ENCODE measurements at regions not wholly inside any gene's neighbourhood (a gene's known extent, or its start where the extent isn't known, plus 50 kb on each side); places are given as distances from the start of the nearest gene placed in this dataset.

GRCh38 chr20:60474385-60474910 lies 516.2 kb downstream of the CDH26 start:
- no peak for TF ChIP-seq POLR2A (IDR thresholded peaks at IDR 0.05; ENCODE audit: low read depth, low read length)
- TF ChIP-seq POLR2AphosphoS5 (IDR thresholded peaks at IDR 0.05; ENCODE audit: low read depth, low read length) = no peak
- TF ChIP-seq TAF1 (IDR thresholded peaks at IDR 0.05; ENCODE audit: low read depth, low read length) = no peak
- FAIRE-seq = no peak

DNA sequence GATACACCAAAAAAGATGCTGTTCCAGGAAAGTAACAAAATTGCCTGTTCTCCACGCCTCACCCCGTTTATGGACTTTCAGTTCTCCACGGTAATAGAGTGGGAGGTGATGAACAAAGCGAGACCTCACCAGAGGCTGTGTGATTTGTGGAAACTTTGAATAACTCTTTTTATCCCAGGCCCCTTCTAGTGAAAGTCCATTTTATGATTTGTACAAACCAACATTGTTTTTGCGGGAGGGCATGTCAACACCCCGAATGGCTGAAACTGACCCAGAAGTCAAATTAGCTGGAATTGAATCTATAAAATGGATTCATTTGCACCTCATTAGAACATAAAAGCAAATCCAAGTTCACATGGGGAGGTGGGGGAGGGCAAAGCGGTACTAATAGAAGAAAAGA lies 517.8 kb downstream of the CDH26 start:
- FAIRE-seq (no peak), DNase-seq (ENCODE audit: insufficient read length, low spot score) (no peak)
- TF ChIP-seq POU2F2 (IDR thresholded peaks at IDR 0.05; ENCODE audit: low read depth, low read length) = no peak
- no peak for TF ChIP-seq PAX5 (IDR thresholded peaks at IDR 0.05; ENCODE audit: insufficient read depth, low read length, severe bottlenecking)
- TF ChIP-seq TAF1 (IDR thresholded peaks at IDR 0.05; ENCODE audit: low read depth, low read length) = no peak
- TF ChIP-seq POLR2AphosphoS5 (IDR thresholded peaks at IDR 0.05; ENCODE audit: low read depth, low read length) = no peak
- TF ChIP-seq POLR2A (IDR thresholded peaks at IDR 0.05; ENCODE audit: low read depth, low read length) = no peak
- TF ChIP-seq SPI1 (IDR thresholded peaks at IDR 0.05; ENCODE audit: low read depth, low read length) = no peak

More at GRCh38 chr20:60474385-60474910, 516.2 kb downstream of the CDH26 start:
- DNase-seq (ENCODE audit: insufficient read length, low spot score) = no peak

GRCh38 chr20:60477958-60478357 lies 519.7 kb downstream of the CDH26 start:
- no peak for TF ChIP-seq POLR2A (IDR thresholded peaks at IDR 0.05; ENCODE audit: low read depth, low read length)
- no peak for TF ChIP-seq POLR2AphosphoS5 (IDR thresholded peaks at IDR 0.05; ENCODE audit: low read depth, low read length)
- no peak for TF ChIP-seq TAF1 (IDR thresholded peaks at IDR 0.05; ENCODE audit: low read depth, low read length)
- TF ChIP-seq PAX5 (IDR thresholded peaks at IDR 0.05; ENCODE audit: insufficient read depth, low read length, severe bottlenecking) = no peak
- TF ChIP-seq SPI1 (IDR thresholded peaks at IDR 0.05; ENCODE audit: low read depth, low read length) = no peak
- no peak for TF ChIP-seq POU2F2 (IDR thresholded peaks at IDR 0.05; ENCODE audit: low read depth, low read length)
- DNase-seq (ENCODE audit: insufficient read length, low spot score) (no peak), FAIRE-seq (no peak)

DNA sequence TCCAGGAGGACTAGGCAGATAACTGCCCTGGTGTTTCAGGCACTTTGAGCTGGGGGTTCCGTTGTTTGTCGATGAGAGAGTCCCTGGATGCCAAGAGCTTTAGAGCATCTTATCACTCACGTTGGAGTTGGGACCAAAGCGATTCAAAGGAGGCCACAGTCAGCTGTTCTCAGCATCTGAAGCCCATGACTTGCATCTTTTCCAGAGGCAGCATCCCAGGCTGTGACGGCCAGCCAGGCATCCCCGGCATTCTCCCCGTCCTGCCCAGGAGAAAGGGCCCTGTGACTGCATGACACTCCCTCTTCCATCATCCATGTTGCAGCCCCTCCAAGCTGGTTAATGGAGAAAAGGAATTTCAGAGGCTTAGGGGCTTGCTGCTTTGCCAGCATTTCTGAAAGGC lies 520.3 kb downstream of the CDH26 start:
- DNase-seq (ENCODE audit: insufficient read length, low spot score) (no peak), FAIRE-seq (no peak)
- no peak for TF ChIP-seq SPI1 (IDR thresholded peaks at IDR 0.05; ENCODE audit: low read depth, low read length)
- TF ChIP-seq POLR2AphosphoS5 (IDR thresholded peaks at IDR 0.05; ENCODE audit: low read depth, low read length) = no peak
- TF ChIP-seq PAX5 (IDR thresholded peaks at IDR 0.05; ENCODE audit: insufficient read depth, low read length, severe bottlenecking) = no peak
- TF ChIP-seq POU2F2 (IDR thresholded peaks at IDR 0.05; ENCODE audit: low read depth, low read length) = no peak
- TF ChIP-seq POLR2A (IDR thresholded peaks at IDR 0.05; ENCODE audit: low read depth, low read length) = no peak
- TF ChIP-seq TAF1 (IDR thresholded peaks at IDR 0.05; ENCODE audit: low read depth, low read length) = no peak

DNA sequence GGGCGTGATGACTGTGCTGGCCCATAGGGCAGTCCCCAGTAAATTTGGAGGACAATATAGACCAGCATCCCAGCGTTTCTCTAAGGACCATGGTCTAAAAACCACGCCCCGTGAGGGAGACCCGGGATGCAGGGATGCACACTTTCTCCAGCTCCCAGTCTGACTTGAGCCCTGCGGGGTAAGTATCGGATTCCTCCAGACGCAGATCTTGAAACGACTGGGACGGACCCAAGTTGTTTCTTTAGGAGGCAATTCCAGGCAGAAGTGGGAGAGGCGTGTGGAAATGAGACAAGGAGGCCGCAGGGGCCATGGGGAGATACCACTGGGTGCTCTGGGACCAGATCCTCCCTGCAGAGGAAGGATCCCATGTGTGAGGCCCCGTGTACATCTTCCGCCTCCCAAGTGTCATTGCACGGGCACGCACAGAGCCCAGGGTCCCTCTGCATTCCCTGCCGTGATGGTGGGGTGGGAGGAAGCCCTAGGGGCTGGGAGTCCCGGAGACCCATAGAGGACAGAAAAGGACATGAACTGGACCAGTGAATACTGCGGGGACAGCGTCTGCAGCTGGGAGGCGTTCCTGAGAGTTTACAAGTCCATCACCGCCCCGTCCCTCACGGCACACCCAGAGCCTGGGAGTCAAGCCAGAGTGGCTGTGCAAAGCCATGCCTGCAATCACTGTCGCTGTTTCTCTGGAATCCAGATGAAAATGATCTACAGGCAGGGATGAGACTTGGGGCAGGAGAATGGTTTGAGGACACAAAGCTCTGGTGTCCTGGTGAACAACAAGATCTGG lies 522.9 kb downstream of the CDH26 start:
- DNase-seq (ENCODE audit: insufficient read length, low spot score) = no peak
- TF ChIP-seq POU2F2 (IDR thresholded peaks at IDR 0.05; ENCODE audit: low read depth, low read length) (no peak), SPI1 (IDR thresholded peaks at IDR 0.05; ENCODE audit: low read depth, low read length) (no peak), POLR2AphosphoS5 (IDR thresholded peaks at IDR 0.05; ENCODE audit: low read depth, low read length) (no peak), TAF1 (IDR thresholded peaks at IDR 0.05; ENCODE audit: low read depth, low read length) (no peak)

DNA sequence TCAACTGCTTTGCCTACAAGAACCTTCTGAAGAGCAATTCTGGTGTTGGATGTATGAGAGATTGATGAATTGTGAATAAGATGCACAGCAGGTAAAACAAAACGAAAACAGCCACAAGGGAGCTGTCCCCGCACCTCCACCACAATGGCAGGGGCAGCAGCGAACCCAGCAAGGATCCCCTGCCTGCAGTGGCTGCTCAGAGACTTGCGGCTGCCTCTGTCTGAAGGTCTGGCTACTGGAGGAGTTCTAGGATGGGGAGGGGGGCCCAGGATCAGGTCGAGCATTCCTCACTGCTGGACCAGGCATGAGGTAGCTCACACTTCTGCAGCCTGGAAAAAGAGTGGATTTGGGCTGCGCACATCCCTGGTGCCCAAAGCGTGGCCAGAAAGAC lies 523.5 kb downstream of the CDH26 start:
- DNase-seq (ENCODE audit: insufficient read length, low spot score) = no peak
- FAIRE-seq = no peak

More for the DNA sequence above, 522.9 kb downstream of the CDH26 start:
- no peak for FAIRE-seq

GRCh38 chr20:60482221-60483008 lies 524.2 kb downstream of the CDH26 start:
- DNase-seq (ENCODE audit: insufficient read length, low spot score) (no peak), FAIRE-seq (no peak)
- TF ChIP-seq TAF1 (IDR thresholded peaks at IDR 0.05; ENCODE audit: low read depth, low read length) = no peak
- TF ChIP-seq PAX5 (IDR thresholded peaks at IDR 0.05; ENCODE audit: insufficient read depth, low read length, severe bottlenecking) = no peak
- no peak for TF ChIP-seq SPI1 (IDR thresholded peaks at IDR 0.05; ENCODE audit: low read depth, low read length)
- no peak for TF ChIP-seq POLR2A (IDR thresholded peaks at IDR 0.05; ENCODE audit: low read depth, low read length)
- no peak for TF ChIP-seq POU2F2 (IDR thresholded peaks at IDR 0.05; ENCODE audit: low read depth, low read length)
- no peak for TF ChIP-seq POLR2AphosphoS5 (IDR thresholded peaks at IDR 0.05; ENCODE audit: low read depth, low read length)

More for the DNA sequence above, 523.5 kb downstream of the CDH26 start:
- no peak for TF ChIP-seq TAF1 (IDR thresholded peaks at IDR 0.05; ENCODE audit: low read depth, low read length)
- no peak for TF ChIP-seq SPI1 (IDR thresholded peaks at IDR 0.05; ENCODE audit: low read depth, low read length)
- no peak for TF ChIP-seq POU2F2 (IDR thresholded peaks at IDR 0.05; ENCODE audit: low read depth, low read length)
- TF ChIP-seq PAX5 (IDR thresholded peaks at IDR 0.05; ENCODE audit: insufficient read depth, low read length, severe bottlenecking) = no peak
- TF ChIP-seq POLR2AphosphoS5 (IDR thresholded peaks at IDR 0.05; ENCODE audit: low read depth, low read length) = no peak
- TF ChIP-seq POLR2A (IDR thresholded peaks at IDR 0.05; ENCODE audit: low read depth, low read length) = no peak

GRCh38 chr20:60483371-60483770 lies 525.1 kb downstream of the CDH26 start:
- FAIRE-seq (no peak), DNase-seq (ENCODE audit: insufficient read length, low spot score) (no peak)
- TF ChIP-seq POLR2A (IDR thresholded peaks at IDR 0.05; ENCODE audit: low read depth, low read length) (no peak), PAX5 (IDR thresholded peaks at IDR 0.05; ENCODE audit: insufficient read depth, low read length, severe bottlenecking) (no peak), SPI1 (IDR thresholded peaks at IDR 0.05; ENCODE audit: low read depth, low read length) (no peak), POU2F2 (IDR thresholded peaks at IDR 0.05; ENCODE audit: low read depth, low read length) (no peak)

- DNase-seq (ENCODE audit: insufficient read length, low spot score) = no peak
- TF ChIP-seq TAF1 (IDR thresholded peaks at IDR 0.05; ENCODE audit: low read depth, low read length) (no peak), SPI1 (IDR thresholded peaks at IDR 0.05; ENCODE audit: low read depth, low read length) (no peak), POLR2A (IDR thresholded peaks at IDR 0.05; ENCODE audit: low read depth, low read length) (no peak), POU2F2 (IDR thresholded peaks at IDR 0.05; ENCODE audit: low read depth, low read length) (no peak), POLR2AphosphoS5 (IDR thresholded peaks at IDR 0.05; ENCODE audit: low read depth, low read length) (no peak), PAX5 (IDR thresholded peaks at IDR 0.05; ENCODE audit: insufficient read depth, low read length, severe bottlenecking) (no peak)
- FAIRE-seq = no peak
Measured at GRCh38 chr20:60484316-60484715, 526.1 kb downstream of the CDH26 start.

Measured in GM12891 (cell line).